Islet of Langerhans (tissue), 1 donor: ENCODE measurements at regions not wholly inside any gene's neighbourhood (a gene's known extent, or its start where the extent isn't known, plus 50 kb on each side); places are given as distances from the start of the nearest gene placed in this dataset.
"Not testable (repeated sequence)": the region's sequence is repeated elsewhere in the genome, so short reads cannot be mapped to it uniquely, and the experiment has no call there.

Experiments used
- FAIRE-seq: peaks from one replicate; lab custom pipeline; 2011; peaks lifted over from hg19 to GRCh38; lab: Jason Lieb, UNC

DNA sequence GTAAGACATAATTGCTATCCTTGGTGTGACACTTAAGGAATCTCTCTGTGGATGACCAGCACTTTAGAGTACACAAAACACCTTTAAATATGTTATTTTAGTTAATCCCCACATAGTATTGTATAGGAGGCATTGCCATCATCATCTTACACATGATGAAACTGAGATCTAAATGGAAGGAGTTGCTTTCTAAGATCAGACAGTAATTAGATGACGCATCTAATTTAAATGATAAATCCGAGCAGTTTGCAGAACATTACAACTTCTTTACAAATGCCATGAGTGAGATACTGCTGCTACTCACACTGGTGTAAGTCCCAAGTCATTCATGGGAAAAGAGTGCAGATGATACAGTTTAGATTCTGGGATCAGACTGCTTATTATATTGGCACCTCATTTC, 431.9 kb downstream of the MFSD1 start:
- FAIRE-seq, result no peak

GRCh38 chr3:159234306-159234705, 432.5 kb downstream of the MFSD1 start:
- FAIRE-seq, result no peak

DNA sequence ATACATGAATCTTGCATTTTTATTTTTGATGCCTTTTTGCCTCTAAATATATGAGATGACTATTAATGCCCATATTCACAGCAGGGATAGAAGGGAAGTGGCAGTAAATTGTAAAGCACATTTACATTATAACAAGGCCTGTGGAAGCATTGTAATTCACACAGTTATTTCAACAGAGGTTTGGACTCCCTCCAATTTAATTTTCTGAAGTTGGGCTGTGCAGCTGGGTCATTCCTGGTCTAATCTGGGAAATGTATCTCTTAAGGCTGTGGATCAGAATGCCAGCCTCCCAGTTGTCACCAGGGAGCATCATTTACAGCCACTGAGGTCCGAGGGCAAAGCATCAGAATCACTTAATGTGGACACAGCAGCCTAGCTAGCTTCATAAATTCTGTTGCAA, 434.5 kb downstream of the MFSD1 start:
- FAIRE-seq, result no peak

GRCh38 chr3:159237226-159237625, 435.4 kb downstream of the MFSD1 start:
- FAIRE-seq, result no peak

DNA sequence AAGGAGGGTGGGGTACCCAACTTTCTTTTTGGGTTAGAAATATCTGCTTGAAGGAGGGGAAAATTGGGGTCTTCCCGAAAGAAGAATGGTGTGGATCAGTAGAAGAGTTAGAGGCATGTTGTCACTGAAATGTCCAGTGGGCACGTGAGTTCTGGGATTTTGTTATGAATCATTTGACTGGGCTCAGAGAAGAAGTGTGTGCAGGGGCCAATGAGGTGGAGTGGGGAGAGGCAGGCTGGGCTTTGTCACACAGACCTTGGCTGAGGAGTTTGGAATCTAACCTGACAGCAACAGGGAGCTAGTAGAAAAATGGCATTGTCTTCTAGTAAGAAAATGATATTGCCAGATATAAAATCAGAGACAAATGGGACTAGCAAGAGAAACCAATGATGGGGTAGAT, 436.8 kb downstream of the MFSD1 start:
- FAIRE-seq, result no peak

DNA sequence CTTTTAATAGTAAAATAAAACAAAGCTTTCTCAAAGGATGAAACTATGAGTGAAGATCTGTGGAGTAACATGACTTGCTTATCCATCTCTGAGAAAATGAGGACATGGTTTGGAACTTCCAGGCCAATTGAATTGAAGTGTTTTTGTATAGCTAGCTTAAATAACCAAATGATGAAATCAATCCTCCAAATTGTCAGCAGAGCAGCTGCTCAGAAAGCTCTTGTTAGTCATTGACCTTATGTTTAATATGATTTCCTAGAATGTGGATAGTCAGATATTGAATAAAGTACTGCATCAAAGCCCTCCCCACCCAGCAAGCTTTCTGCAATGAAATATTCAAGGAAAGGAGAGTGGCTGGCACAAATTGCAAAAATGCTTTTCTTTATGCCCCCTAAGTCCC, 437.2 kb downstream of the MFSD1 start:
- no peak for FAIRE-seq

DNA sequence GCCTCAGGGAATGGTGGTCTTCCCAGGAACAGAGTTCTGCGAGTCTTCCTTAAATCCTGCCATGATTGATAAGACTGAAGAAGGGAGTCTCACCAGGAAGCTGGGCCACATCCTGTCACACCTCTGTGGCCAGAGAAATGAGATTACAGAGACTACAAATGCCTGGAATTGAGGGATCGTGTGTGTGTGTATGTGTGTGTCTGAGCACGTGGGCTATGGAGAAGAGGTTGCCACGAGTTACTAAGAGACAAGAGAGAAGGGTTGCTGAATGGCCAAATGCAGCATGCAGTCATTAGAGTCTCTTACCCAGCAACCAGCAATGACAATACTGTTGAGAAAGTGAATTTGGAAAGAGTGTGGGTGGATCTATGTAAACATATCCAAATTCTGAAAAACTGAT, 443.1 kb downstream of the MFSD1 start:
- FAIRE-seq, result peak; percentile 80

- no peak for FAIRE-seq
These were observed 444.0 kb downstream of the MFSD1 start for GRCh38 chr3:159245871-159246270.

- no peak for FAIRE-seq
These were observed 444.5 kb downstream of the MFSD1 start for GRCh38 chr3:159246385-159246784.

GRCh38 chr3:159249472-159250174, 447.8 kb downstream of the MFSD1 start:
- no peak for FAIRE-seq

GRCh38 chr3:159250961-159251360, 449.1 kb downstream of the MFSD1 start:
- no peak for FAIRE-seq

GRCh38 chr3:159252274-159252673, 450.4 kb downstream of the MFSD1 start:
- FAIRE-seq, result no peak

DNA sequence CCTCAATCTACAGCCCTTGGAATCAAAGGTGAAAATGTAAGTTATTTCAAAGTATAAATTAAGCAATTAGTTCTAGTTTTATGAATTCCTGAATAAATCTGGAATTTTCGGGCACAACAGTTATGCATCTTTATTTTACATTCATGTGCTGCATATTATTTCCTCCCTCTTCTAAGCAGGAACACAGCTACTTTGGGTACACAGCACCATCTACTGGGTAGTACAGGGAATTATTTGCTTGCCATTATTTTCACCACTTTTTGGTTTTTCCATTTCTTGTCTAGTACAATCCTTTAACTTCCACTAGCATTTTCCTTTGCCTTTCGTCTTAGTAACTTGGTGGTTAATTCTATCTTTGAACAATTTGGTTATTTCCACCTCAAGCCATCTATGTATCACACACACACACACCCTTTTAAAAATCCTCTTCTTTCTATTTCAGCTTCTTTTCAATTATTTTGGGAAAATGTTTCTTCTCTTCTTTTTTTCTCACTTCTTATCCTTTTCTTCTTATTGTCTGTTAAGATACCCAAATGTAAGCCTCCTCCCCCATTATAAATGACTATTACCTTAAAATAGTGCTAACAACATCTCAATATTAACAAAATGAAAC, 451.0 kb downstream of the MFSD1 start:
- no peak for FAIRE-seq

- FAIRE-seq, result no peak
These were observed 452.0 kb downstream of the MFSD1 start for GRCh38 chr3:159253860-159254259.

- FAIRE-seq, result no peak
These were observed 456.1 kb downstream of the MFSD1 start for GRCh38 chr3:159257954-159258353.

GRCh38 chr3:159258934-159259333, 457.1 kb downstream of the MFSD1 start:
- no peak for FAIRE-seq

DNA sequence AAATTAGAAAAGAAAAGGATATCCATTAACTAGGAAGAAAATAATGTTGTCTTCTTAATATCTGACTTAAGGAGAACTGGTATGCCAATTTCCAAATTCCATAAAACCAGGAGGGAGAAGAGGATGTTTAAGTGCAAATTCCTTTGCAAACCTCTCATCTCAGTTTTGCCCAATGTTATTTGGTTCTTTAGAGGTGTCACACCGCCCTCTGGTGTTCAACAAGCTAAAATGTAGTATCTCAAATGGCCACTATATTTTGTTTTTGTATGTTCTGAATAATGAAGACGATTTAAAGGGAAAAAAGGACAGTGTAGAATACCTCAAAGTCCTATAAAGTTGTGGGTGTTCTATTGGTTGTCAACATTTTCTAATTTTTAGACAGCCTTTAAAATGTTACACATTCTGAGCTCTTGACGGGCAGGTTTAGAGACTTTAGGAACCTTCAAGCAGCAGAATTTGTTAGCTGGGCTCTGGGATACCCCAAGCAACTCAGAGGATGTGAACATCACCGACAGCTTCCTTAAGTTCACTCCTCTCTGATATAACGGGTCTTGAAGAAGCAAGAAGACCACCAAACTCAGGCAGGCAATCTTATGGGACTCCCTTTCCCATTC, 458.3 kb downstream of the MFSD1 start:
- peak; percentile 96 for FAIRE-seq

DNA sequence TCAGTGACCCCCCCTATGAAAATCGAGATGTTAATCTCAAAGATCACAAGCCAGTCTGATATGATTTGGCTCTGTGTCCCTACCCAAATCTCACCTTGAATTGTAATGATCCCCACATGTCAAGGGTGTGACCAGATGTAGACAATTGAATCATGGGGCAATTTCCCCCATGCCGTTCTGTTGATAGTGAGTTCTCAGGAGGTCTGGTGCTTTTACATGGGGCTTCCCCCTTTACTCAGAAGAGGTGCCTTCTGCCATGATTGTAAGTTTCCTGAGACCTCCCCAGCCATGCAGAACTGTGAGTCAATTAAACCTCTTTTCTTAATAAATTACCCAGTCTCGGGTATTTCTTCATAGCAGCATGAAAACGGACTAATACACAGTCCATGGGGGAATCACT, 459.5 kb downstream of the MFSD1 start:
- not testable (repeated sequence) for FAIRE-seq

- peak; percentile 78 for FAIRE-seq
These were observed 462.1 kb downstream of the MFSD1 start for GRCh38 chr3:159263750-159264553.

GRCh38 chr3:159265705-159266104, 463.9 kb downstream of the MFSD1 start:
- FAIRE-seq, result no peak

DNA sequence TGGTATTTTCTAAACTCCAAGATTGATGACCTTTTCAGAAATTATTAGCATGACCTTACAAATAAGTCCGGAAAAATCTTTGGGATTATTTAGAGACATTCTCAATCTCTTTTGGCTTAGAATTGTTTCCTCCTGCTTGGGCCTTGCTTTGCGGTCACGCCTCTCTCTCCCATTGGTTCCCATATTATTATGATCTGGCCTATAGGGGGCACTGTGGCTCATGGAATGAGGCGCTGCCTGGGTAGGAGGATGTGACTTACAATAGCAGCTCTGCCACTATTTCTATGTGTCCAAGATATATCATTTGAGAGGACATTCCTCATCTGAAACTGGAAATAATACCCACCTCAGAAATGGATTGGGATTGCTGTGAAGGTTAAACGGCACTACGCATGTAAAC, 464.9 kb downstream of the MFSD1 start:
- no peak for FAIRE-seq

DNA sequence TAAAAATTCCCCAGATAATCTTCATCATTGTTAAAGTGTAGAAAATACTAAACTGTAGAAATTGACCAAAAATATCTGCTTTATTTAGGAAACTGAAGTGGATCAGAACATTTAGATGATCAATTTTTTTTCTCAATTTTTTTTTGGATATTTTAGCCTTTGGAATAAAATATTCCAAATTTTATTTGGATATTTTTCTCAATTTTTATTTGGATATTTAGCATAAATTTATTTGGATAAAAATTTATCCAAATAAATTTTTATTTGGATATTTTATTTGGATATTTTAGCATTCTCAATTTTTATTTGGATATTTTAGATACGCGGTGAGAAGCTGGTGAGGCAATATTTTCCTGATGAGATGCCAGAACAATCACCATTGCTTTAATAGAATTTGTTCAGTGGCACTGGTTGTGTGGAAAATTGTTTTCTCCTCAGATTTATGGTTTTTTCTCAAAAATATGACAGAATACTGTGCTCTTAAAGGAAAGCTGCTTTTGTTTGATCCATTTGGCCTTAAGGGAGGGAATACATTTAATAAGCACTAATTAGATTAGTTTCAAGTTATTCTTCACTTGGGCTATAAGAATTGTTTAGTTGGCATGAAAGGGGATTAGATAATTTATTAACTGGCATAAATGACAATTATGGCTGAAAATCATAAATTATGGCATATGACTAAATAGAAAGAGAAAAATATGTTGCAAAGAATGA, 470.1 kb downstream of the MFSD1 start:
- no peak for FAIRE-seq
